ENCODE measurements at regions not wholly inside any gene's neighbourhood (a gene's known extent, or its start where the extent isn't known, plus 50 kb on each side); places are given as distances from the start of the nearest gene placed in this dataset.

DNA sequence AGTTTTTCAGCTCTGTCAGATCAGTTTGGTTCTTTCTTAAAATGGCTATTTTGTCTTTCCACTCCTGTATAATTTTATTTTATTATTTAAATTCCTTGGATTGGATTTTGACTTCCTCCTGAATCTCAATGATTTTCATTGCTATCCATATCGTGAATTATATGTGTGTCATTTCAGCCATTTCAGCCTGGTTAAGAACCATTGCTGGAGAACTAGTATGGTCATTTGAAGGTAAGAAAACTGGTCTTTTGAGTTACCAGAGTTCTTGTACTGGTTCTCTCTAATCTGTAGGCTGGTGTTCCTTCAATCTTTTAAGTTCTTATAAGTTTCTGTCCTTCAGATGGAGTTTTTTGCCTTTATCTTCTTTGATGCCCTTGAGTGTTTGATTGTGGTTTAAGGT is 815.5 kb downstream of the KLHL13 start:
- TF ChIP-seq, protein P1, sequence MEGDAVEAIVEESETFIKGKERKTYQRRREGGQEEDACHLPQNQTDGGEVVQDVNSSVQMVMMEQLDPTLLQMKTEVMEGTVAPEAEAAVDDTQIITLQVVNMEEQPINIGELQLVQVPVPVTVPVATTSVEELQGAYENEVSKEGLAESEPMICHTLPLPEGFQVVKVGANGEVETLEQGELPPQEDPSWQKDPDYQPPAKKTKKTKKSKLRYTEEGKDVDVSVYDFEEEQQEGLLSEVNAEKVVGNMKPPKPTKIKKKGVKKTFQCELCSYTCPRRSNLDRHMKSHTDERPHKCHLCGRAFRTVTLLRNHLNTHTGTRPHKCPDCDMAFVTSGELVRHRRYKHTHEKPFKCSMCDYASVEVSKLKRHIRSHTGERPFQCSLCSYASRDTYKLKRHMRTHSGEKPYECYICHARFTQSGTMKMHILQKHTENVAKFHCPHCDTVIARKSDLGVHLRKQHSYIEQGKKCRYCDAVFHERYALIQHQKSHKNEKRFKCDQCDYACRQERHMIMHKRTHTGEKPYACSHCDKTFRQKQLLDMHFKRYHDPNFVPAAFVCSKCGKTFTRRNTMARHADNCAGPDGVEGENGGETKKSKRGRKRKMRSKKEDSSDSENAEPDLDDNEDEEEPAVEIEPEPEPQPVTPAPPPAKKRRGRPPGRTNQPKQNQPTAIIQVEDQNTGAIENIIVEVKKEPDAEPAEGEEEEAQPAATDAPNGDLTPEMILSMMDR (conservative IDR thresholded peaks at IDR 0.05): no peak
- no peak for TF ChIP-seq EZH2 (IDR thresholded peaks at IDR 0.05; ENCODE audit: low read depth)
